ENCODE measurements at regions not wholly inside any gene's neighbourhood (a gene's known extent, or its start where the extent isn't known, plus 50 kb on each side); places are given as distances from the start of the nearest gene placed in this dataset.

DNA sequence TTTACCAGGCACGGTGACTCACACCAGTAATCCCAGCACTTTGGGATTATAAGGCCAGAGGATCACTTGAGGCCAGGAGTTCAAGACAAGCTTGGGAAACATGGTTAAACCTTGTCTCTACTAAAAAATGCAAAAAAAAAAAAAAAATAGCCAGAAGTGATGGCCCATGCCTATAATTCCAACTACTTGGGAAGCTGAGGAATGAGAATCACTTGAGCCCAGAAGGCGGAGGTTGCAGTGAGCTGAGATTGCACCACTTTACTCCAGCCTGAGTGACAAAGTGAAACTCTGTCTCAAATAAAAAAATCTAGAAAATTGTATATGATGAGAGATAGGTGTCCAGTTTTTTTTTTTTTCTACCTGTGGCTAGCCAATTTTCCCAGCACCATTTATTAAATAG is 578.2 kb downstream of the ANKRD7 start:
- 97% methylated on average over 2 of the region's 2 CpGs for WGBS
- Histone ChIP-seq H3K36me3 (no peaks in the 10 kb centered on the region), H3K9me3 (no peaks in the 10 kb centered on the region), H3K27ac (no peak overlapping the region), H3K27me3 (no peaks in the 10 kb centered on the region), H3K4me3 (no peak overlapping the region), H3K4me1 (no peaks in the 10 kb centered on the region)
- TF ChIP-seq POLR2AphosphoS5 (IDR thresholded peaks at IDR 0.05) (no peak), POLR2A (IDR thresholded peaks at IDR 0.05) (no peak), EP300 (IDR thresholded peaks at IDR 0.05) (no peak)
- TF ChIP-seq, protein P1, sequence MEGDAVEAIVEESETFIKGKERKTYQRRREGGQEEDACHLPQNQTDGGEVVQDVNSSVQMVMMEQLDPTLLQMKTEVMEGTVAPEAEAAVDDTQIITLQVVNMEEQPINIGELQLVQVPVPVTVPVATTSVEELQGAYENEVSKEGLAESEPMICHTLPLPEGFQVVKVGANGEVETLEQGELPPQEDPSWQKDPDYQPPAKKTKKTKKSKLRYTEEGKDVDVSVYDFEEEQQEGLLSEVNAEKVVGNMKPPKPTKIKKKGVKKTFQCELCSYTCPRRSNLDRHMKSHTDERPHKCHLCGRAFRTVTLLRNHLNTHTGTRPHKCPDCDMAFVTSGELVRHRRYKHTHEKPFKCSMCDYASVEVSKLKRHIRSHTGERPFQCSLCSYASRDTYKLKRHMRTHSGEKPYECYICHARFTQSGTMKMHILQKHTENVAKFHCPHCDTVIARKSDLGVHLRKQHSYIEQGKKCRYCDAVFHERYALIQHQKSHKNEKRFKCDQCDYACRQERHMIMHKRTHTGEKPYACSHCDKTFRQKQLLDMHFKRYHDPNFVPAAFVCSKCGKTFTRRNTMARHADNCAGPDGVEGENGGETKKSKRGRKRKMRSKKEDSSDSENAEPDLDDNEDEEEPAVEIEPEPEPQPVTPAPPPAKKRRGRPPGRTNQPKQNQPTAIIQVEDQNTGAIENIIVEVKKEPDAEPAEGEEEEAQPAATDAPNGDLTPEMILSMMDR (IDR thresholded peaks at IDR 0.05): no peak
- DNase-seq (ENCODE audit: low spot score in 2 of 2): no peak

DNA sequence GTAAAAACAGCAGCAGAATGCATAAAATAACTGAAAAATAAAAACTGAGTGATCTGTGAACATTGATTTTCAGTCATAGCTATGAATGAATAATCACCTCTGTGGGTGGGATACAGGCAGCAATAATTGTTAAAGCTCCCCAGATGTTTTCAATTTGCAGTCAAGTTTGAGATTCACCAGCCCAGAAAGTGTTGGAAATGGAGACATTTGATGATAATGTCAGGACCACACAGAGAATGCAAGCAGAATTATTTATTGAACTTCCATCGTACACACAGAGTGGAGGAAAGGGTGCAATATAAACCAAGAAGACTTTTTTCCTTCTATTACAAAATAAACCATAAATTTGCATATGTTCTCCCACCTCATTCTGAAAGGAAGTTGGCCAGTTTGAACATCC is 601.7 kb downstream of the ANKRD7 start:
- H3K27me3 ChIP-seq: no peaks in the 10 kb centered on the region
- no peaks in the 10 kb centered on the region for H3K36me3 ChIP-seq
- H3K4me3 ChIP-seq: no peak overlapping the region
- TF ChIP-seq POLR2AphosphoS5 (IDR thresholded peaks at IDR 0.05): no peak
- no peak for TF ChIP-seq POLR2A (IDR thresholded peaks at IDR 0.05)
- TF ChIP-seq, protein P1 (IDR thresholded peaks at IDR 0.05): no peak
- no peak for TF ChIP-seq EP300 (IDR thresholded peaks at IDR 0.05)
- 44% methylated on average over 1 of the region's 1 CpG for WGBS
- H3K4me1 ChIP-seq: no peaks in the 10 kb centered on the region
- no peak overlapping the region for H3K27ac ChIP-seq
- no peaks in the 10 kb centered on the region for H3K9me3 ChIP-seq
- DNase-seq (ENCODE audit: low spot score in 2 of 2): no peak

DNA sequence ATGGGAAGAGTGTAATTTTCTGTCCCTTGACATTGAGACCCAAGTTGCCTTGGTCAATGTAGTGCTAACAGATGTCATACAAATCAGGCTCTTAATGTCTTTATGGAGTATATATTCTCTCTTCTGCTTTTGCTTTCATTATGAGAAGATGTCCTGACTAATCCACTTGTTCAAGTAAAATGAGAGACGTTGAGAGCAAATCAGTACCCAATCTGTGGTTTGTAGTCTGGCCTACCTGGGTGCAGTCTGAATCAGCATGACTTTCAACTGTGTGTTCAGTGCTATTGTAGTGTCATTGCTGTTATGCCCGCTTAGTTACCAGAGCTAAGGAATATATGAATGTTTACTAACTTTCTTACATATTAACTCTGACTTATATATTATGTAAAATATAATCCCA is 612.4 kb downstream of the ANKRD7 start:
- WGBS: 89% methylated on average over 2 of the region's 2 CpGs
- TF ChIP-seq POLR2A (IDR thresholded peaks at IDR 0.05) (no peak), EP300 (IDR thresholded peaks at IDR 0.05) (no peak)
- TF ChIP-seq, protein P1 (IDR thresholded peaks at IDR 0.05): no peak

DNA sequence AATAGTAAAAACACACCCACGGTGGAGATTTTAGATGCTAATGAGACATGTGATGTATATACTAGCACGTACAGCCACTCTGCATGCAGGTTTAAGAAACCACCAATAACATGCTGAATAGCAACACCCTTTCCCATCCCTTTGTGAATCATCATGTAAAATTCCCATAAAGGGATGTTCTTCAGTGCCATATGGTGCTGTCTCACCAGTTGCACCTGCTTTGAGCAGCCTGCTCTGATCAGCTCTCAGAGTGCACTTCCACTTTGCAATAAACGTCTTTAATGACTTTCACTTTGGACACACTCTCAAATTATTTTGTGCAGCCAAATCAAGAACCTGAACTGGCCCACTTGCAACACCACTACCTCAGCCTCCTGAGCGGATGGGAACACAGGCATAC is 615.0 kb downstream of the ANKRD7 start:
- Histone ChIP-seq H3K4me1 (no peaks in the 10 kb centered on the region), H3K4me3 (no peak overlapping the region), H3K27me3 (no peaks in the 10 kb centered on the region), H3K27ac (no peak overlapping the region), H3K9me3 (no peaks in the 10 kb centered on the region), H3K36me3 (no peaks in the 10 kb centered on the region)
- DNase-seq (ENCODE audit: low spot score in 2 of 2): no peak
- WGBS: 73% methylated on average over 4 of the region's 4 CpGs
- TF ChIP-seq POLR2A (IDR thresholded peaks at IDR 0.05) (no peak), POLR2AphosphoS5 (IDR thresholded peaks at IDR 0.05) (no peak), EP300 (IDR thresholded peaks at IDR 0.05) (no peak)
- TF ChIP-seq, protein P1 (IDR thresholded peaks at IDR 0.05): no peak

More for the DNA sequence above, 612.4 kb downstream of the ANKRD7 start:
- H3K27me3 ChIP-seq: no peaks in the 10 kb centered on the region
- H3K9me3 ChIP-seq: peaks cover 7% of the 10 kb centered on the region
- H3K36me3 ChIP-seq: no peaks in the 10 kb centered on the region
- H3K4me3 ChIP-seq: no peak overlapping the region
- no peak for DNase-seq (ENCODE audit: low spot score in 2 of 2)
- no peak overlapping the region for H3K27ac ChIP-seq
- H3K4me1 ChIP-seq: no peaks in the 10 kb centered on the region

DNA sequence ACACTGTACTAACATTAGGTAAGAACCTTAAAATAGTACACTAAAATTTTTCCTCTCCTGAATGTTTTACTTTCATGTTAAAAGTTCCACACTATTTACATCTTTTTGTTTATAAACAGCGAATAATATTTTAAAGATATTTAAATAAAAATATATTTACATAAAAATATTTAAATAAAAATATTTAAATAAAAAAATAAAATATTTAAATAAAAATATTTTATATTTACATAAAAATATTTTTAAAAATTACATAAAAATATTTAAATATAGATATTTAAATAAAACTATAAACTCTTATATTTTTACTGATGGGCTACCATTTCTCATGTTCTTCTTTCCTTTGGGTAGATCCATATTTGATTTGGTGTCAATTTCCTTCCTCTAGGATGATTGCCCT is 619.0 kb downstream of the ANKRD7 start:
- TF ChIP-seq EP300 (IDR thresholded peaks at IDR 0.05): no peak
- no peak for TF ChIP-seq POLR2A (IDR thresholded peaks at IDR 0.05)
- TF ChIP-seq POLR2AphosphoS5 (IDR thresholded peaks at IDR 0.05): no peak
- TF ChIP-seq, protein P1 (IDR thresholded peaks at IDR 0.05): no peak
- H3K36me3 ChIP-seq: no peaks in the 10 kb centered on the region
- no peak overlapping the region for H3K27ac ChIP-seq
- H3K9me3 ChIP-seq: no peaks in the 10 kb centered on the region
- 91% methylated on average over 1 of the region's 1 CpG for WGBS
- H3K4me1 ChIP-seq: no peaks in the 10 kb centered on the region
- no peak overlapping the region for H3K4me3 ChIP-seq
- DNase-seq (ENCODE audit: low spot score in 2 of 2): no peak
- no peaks in the 10 kb centered on the region for H3K27me3 ChIP-seq
